Panc1 (cell line): ENCODE measurements at regions not wholly inside any gene's neighbourhood (a gene's known extent, or its start where the extent isn't known, plus 50 kb on each side); places are given as distances from the start of the nearest gene placed in this dataset.

Source experiments
- ATAC-seq: fragments of 200-7000 bp; cut with Tn5 transposase; 2 replicates; pipeline ENCODE4 v1.9.1; 2020; ENCODE audit warnings: mild to moderate bottlenecking, moderate library complexity
- BruUV-seq: library from RNA; stranded (reverse); fragments of 400-500 nt; replicated peaks from 2 replicates; lab custom pipeline; 2021; lab: Mats Ljungman, UMichigan
- CTCF ChIA-PET: fragments of 300-600 bp; sonication (Branson Sonifier 250); formaldehyde crosslinking; loops from one replicate; lab custom pipeline; 2022; ENCODE audit warnings: antibody characterized with exemption; lab: Charles Lee
- POLR2A ChIA-PET: fragments of 300-600 bp; sonication (Branson Sonifier 250); formaldehyde crosslinking; loops from one replicate; lab custom pipeline; 2022; ENCODE audit warnings: antibody characterized with exemption; lab: Charles Lee
- DNase-seq: peaks from one replicate; pipeline ENCODE4 v3.0.0-alpha.2; 2010; ENCODE audit warnings: low read depth, low spot score
- H3K27ac ChIP-seq: 2 replicates; pipeline ENCODE4 v1.5.1; 2011; ENCODE audit warnings: mild to moderate bottlenecking, low read length, inconsistent platforms
- H3K27me3 ChIP-seq: fragments of 200-500 bp; sonication (Bioruptor generic); 2 replicates; pipeline ENCODE4 v1.6.0; 2014; ENCODE audit warnings: low read length, inconsistent platforms; ENCODE audit not compliant: control insufficient read depth, insufficient read depth
- H3K36me3 ChIP-seq: fragments of 200-500 bp; sonication (Bioruptor generic); 2 replicates; pipeline ENCODE4 v1.5.1; 2014; ENCODE audit warnings: inconsistent platforms, mild to moderate bottlenecking, low read length, moderate library complexity; ENCODE audit not compliant: control insufficient read depth, insufficient read depth
- H3K4me1 ChIP-seq: 2 replicates; pipeline ENCODE4 v1.5.1; 2011; ENCODE audit warnings: inconsistent platforms, mild to moderate bottlenecking, low read length, moderate library complexity; ENCODE audit not compliant: control insufficient read depth, insufficient read depth
- H3K4me3 ChIP-seq, 2 experiments: 2 replicates each; pipeline ENCODE4 v1.5.1; 2011 to 2012; ENCODE audit warnings: low read depth in 2 of 2, low read length in 2 of 2, mild to moderate bottlenecking in 2 of 2, inconsistent platforms in 1 of 2, moderate library complexity in 1 of 2
- H3K9me3 ChIP-seq: fragments of 200-500 bp; sonication (Bioruptor generic); 2 replicates; pipeline ENCODE4 v1.5.1; 2014; ENCODE audit warnings: low read depth, mild to moderate bottlenecking, inconsistent platforms, low read length, moderate library complexity; ENCODE audit not compliant: control insufficient read depth, insufficient read depth
- CTCF ChIP-seq: fragments of 450-650 bp; IDR thresholded peaks from 2 replicates; pipeline ENCODE4 v1.5.1; 2017; ENCODE audit warnings: mild to moderate bottlenecking
- POLR2AphosphoS5 ChIP-seq: IDR thresholded peaks from 2 replicates; pipeline ENCODE4 v1.6.1; 2012; ENCODE audit warnings: mild to moderate bottlenecking, low read depth, low read length, moderate library complexity
- REST ChIP-seq, 2 experiments: IDR thresholded peaks; 2 replicates each; pipeline ENCODE4 v1.6.1; 2011 to 2012; ENCODE audit warnings: low read depth in 2 of 2, control low read depth in 1 of 2, low read length in 1 of 2, mild to moderate bottlenecking in 1 of 2, moderate library complexity in 1 of 2; ENCODE audit not compliant: insufficient read depth in 1 of 2
- SIN3A ChIP-seq: IDR thresholded peaks from 2 replicates; pipeline ENCODE4 v1.6.1; 2012; ENCODE audit warnings: low read depth, mild to moderate bottlenecking, low read length, moderate library complexity, borderline replicate concordance; ENCODE audit not compliant: insufficient read depth
- TCF7L2 ChIP-seq: IDR thresholded peaks from 2 replicates; pipeline ENCODE4 v1.6.1; 2011; ENCODE audit warnings: mild to moderate bottlenecking, low read depth, low read length, inconsistent platforms
- in situ Hi-C: cut with HindIII; loops from 2 replicates; pipeline ENCODE4 v1.10.0; 2016; ENCODE audit warnings: low sequenced_read_pairs, low pct_unique_long_range_greater_than_20kb
- intact Hi-C: fragments of 100-400 bp; cut with micrococcal nuclease; formaldehyde crosslinking; loops from one replicate; pipeline ENCODE4 v1.10.0; 2022; ENCODE audit not compliant: unreplicated experiment

GRCh38 chr6:132993738-132994137 is 179.4 kb downstream of the RPS12 start:
- CTCF ChIA-PET, result no interaction called here
- BruUV-seq, result no TSS peak
- ATAC-seq (no peak), DNase-seq (no peak)
- POLR2A ChIA-PET, result no interaction called here
- intact Hi-C loops, result no loop called here
- in situ Hi-C loops, result no loop called here
- Histone ChIP-seq H3K27ac (no peak overlapping the region), H3K4me3 (no peak overlapping the region), H3K9me3 (no peaks in the 10 kb centered on the region), H3K36me3 (no peaks in the 10 kb centered on the region), H3K4me1 (no peaks in the 10 kb centered on the region), H3K27me3 (no peaks in the 10 kb centered on the region)
- TF ChIP-seq POLR2AphosphoS5 (no peak), CTCF (no peak), REST (IDR thresholded peaks at IDR 0.05; ENCODE audit: insufficient read depth in 1 of 2, low read depth in 2 of 2, low read length in 1 of 2) (no peak), SIN3A (no peak), TCF7L2 (no peak)

GRCh38 chr6:132995009-132995408 is 180.6 kb downstream of the RPS12 start:
- intact Hi-C loops (no loop called here), in situ Hi-C loops (no loop called here)
- Histone ChIP-seq H3K4me1 (no peaks in the 10 kb centered on the region), H3K27ac (no peak overlapping the region), H3K27me3 (no peaks in the 10 kb centered on the region), H3K36me3 (no peaks in the 10 kb centered on the region), H3K9me3 (no peaks in the 10 kb centered on the region), H3K4me3 (no peak overlapping the region)
- ATAC-seq (no peak), DNase-seq (no peak)
- POLR2A ChIA-PET, result no interaction called here
- TF ChIP-seq REST (IDR thresholded peaks at IDR 0.05; ENCODE audit: insufficient read depth in 1 of 2, low read depth in 2 of 2, low read length in 1 of 2) (no peak), TCF7L2 (no peak), POLR2AphosphoS5 (no peak), SIN3A (no peak), CTCF (no peak)
- CTCF ChIA-PET, result no interaction called here
- no TSS peak for BruUV-seq
